ENCODE measurements at regions not wholly inside any gene's neighbourhood (a gene's known extent, or its start where the extent isn't known, plus 50 kb on each side); places are given as distances from the start of the nearest gene placed in this dataset.

DNA sequence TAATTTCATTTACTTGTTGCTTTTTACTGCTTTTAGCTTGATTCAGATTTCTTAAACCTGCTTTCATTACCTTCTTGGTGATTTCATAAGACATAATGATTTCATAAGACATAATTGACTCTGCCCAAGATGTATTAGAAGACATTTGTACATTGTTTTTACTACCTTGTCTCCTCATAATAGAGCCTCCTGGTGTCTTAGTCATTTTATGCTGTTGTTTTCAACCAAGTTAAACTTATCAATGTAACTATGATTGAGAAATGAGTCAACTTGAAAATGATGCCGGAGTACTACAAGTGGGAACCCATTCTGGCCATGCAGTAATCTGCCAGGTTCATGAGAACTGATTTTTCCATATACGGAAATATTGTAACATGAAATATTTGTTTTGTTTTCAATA, 573.6 kb downstream of the MMUT start:
- TF ChIP-seq, protein P1, sequence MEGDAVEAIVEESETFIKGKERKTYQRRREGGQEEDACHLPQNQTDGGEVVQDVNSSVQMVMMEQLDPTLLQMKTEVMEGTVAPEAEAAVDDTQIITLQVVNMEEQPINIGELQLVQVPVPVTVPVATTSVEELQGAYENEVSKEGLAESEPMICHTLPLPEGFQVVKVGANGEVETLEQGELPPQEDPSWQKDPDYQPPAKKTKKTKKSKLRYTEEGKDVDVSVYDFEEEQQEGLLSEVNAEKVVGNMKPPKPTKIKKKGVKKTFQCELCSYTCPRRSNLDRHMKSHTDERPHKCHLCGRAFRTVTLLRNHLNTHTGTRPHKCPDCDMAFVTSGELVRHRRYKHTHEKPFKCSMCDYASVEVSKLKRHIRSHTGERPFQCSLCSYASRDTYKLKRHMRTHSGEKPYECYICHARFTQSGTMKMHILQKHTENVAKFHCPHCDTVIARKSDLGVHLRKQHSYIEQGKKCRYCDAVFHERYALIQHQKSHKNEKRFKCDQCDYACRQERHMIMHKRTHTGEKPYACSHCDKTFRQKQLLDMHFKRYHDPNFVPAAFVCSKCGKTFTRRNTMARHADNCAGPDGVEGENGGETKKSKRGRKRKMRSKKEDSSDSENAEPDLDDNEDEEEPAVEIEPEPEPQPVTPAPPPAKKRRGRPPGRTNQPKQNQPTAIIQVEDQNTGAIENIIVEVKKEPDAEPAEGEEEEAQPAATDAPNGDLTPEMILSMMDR (IDR thresholded peaks at IDR 0.05) = no peak
- TF ChIP-seq POLR2A (IDR thresholded peaks at IDR 0.05) = no peak
- TF ChIP-seq POLR2AphosphoS5 (IDR thresholded peaks at IDR 0.05) = no peak
